IMR-90 (cell line): ENCODE measurements at regions not wholly inside any gene's neighbourhood (a gene's known extent, or its start where the extent isn't known, plus 50 kb on each side); places are given as distances from the start of the nearest gene placed in this dataset.

Experiments used
- ATAC-seq: fragments of 200-7000 bp; cut with Tn5 transposase; 2 replicates; pipeline ENCODE4 v1.9.1; 2020; ENCODE audit warnings: low read depth, mild to moderate bottlenecking, moderate library complexity
- BruUV-seq: library from RNA; stranded (reverse); fragments of 400-500 nt; replicated peaks from 2 replicates; lab custom pipeline; 2021; lab: Mats Ljungman, UMichigan
- CTCF ChIA-PET: fragments of 300-600 bp; formaldehyde crosslinking; extraction: SDS; loops from one replicate; lab custom pipeline; 2021; ENCODE audit warnings: antibody characterized with exemption; lab: Yijun Ruan, JAX
- POLR2A ChIA-PET: fragments of 300-600 bp; sonication (Branson Sonifier 250); formaldehyde crosslinking; loops from one replicate; lab custom pipeline; 2022; ENCODE audit warnings: antibody characterized with exemption; ENCODE audit not compliant: unreplicated experiment; lab: Charles Lee
- DNase-seq: peaks from one replicate; pipeline ENCODE4 v3.0.0; 2013
- H2AFZ ChIP-seq: replicated peaks from 2 replicates; pipeline ENCODE3; 2013; ENCODE audit warnings: low read length, mild to moderate bottlenecking; ENCODE audit not compliant: poor library complexity
- H2AK5ac ChIP-seq: 2 replicates; pipeline ENCODE4 v1.6.1; 2013; ENCODE audit warnings: low read depth, low read length, inconsistent platforms
- H2AK9ac ChIP-seq: replicated peaks from 2 replicates; pipeline ENCODE3; 2013; ENCODE audit warnings: mild to moderate bottlenecking, low read depth, low read length, moderate library complexity; ENCODE audit not compliant: poor library complexity
- H2BK120ac ChIP-seq: 2 replicates; pipeline ENCODE4 v1.6.1; 2013; ENCODE audit warnings: low read depth, low read length, inconsistent platforms
- H2BK15ac ChIP-seq: 3 replicates; pipeline ENCODE4 v1.6.1; 2013; ENCODE audit warnings: low read depth, low read length, inconsistent platforms
- H2BK20ac ChIP-seq: 2 replicates; pipeline ENCODE4 v1.6.1; 2013; ENCODE audit warnings: low read depth, mild to moderate bottlenecking, inconsistent platforms, low read length, moderate library complexity
- H2BK5ac ChIP-seq: 2 replicates; pipeline ENCODE4 v1.6.1; 2013; ENCODE audit warnings: mild to moderate bottlenecking, low read depth, low read length, inconsistent platforms; ENCODE audit not compliant: poor library complexity, severe bottlenecking
- H3K14ac ChIP-seq: replicated peaks from 2 replicates; pipeline ENCODE4 v1.6.1; 2013; ENCODE audit warnings: low read depth, low read length, inconsistent platforms
- H3K18ac ChIP-seq: 2 replicates; pipeline ENCODE4 v1.6.1; 2013; ENCODE audit warnings: low read depth, low read length, control low read depth
- H3K23ac ChIP-seq: 2 replicates; pipeline ENCODE4 v1.6.1; 2013; ENCODE audit warnings: low read depth, low read length, inconsistent platforms
- H3K27ac ChIP-seq: 2 replicates; pipeline ENCODE4 v1.5.1; 2013; ENCODE audit warnings: mild to moderate bottlenecking, control low read depth, low read length; ENCODE audit not compliant: insufficient read depth
- H3K27me3 ChIP-seq: 2 replicates; pipeline ENCODE4 v1.6.1; 2013; ENCODE audit warnings: low read length; ENCODE audit not compliant: control insufficient read depth, insufficient read depth
- H3K36me3 ChIP-seq: 2 replicates; pipeline ENCODE4 v1.6.1; 2013; ENCODE audit warnings: low read length, mixed read lengths; ENCODE audit not compliant: control insufficient read depth, insufficient read depth
- H3K4ac ChIP-seq: 2 replicates; pipeline ENCODE4 v1.6.1; 2013; ENCODE audit warnings: low read depth, low read length, inconsistent platforms
- H3K4me1 ChIP-seq: 2 replicates; pipeline ENCODE4 v1.6.1; 2013; ENCODE audit warnings: low read length, mixed read lengths; ENCODE audit not compliant: control insufficient read depth, insufficient read depth
- H3K4me2 ChIP-seq: 2 replicates; pipeline ENCODE4 v1.6.1; 2013; ENCODE audit warnings: low read depth, mild to moderate bottlenecking, control low read depth, low read length, moderate library complexity
- H3K4me3 ChIP-seq: 2 replicates; pipeline ENCODE4 v1.5.1; 2013; ENCODE audit warnings: low read depth, mild to moderate bottlenecking, control low read depth, low read length, moderate library complexity; ENCODE audit not compliant: insufficient read depth
- H3K56ac ChIP-seq: 2 replicates; pipeline ENCODE4 v1.6.1; 2013; ENCODE audit warnings: low read length, inconsistent platforms; ENCODE audit not compliant: insufficient read depth; ENCODE audit errors: extremely low read depth
- H3K79me1 ChIP-seq, 2 experiments: 2 replicates each; pipeline ENCODE4 v1.6.1; 2013; ENCODE audit warnings: low read length in 2 of 2, inconsistent platforms in 1 of 2, low read depth in 1 of 2
- H3K9ac ChIP-seq: 2 replicates; pipeline ENCODE4 v1.6.1; 2013; ENCODE audit warnings: low read depth, low read length, control low read depth
- H3K9me1 ChIP-seq: 2 replicates; pipeline ENCODE4 v1.6.1; 2013; ENCODE audit warnings: low read length, inconsistent platforms; ENCODE audit not compliant: insufficient read depth
- H3K9me3 ChIP-seq: 2 replicates; pipeline ENCODE4 v1.6.1; 2013; ENCODE audit warnings: low read length; ENCODE audit not compliant: control insufficient read depth, insufficient read depth
- H4K20me1 ChIP-seq: 2 replicates; pipeline ENCODE4 v1.6.1; 2013; ENCODE audit warnings: low read length, inconsistent platforms; ENCODE audit not compliant: insufficient read depth
- H4K5ac ChIP-seq: 2 replicates; pipeline ENCODE4 v1.6.1; 2013; ENCODE audit warnings: mild to moderate bottlenecking, low read depth, low read length, control low read depth
- H4K8ac ChIP-seq, 2 experiments: 2 replicates each; pipeline ENCODE4 v1.6.1; 2013; ENCODE audit warnings: low read depth in 2 of 2, low read length in 2 of 2, control low read depth in 1 of 2, inconsistent platforms in 1 of 2
- H4K91ac ChIP-seq: 2 replicates; pipeline ENCODE4 v1.6.1; 2013; ENCODE audit warnings: low read depth, low read length, inconsistent platforms; ENCODE audit not compliant: insufficient read depth
- MAFK ChIP-seq: IDR thresholded peaks from 2 replicates; pipeline ENCODE4 v1.6.1; 2012; ENCODE audit warnings: low read depth, low read length, improper control_type of control experiment
- MAZ ChIP-seq: IDR thresholded peaks from 2 replicates; pipeline ENCODE4 v1.6.1; 2012; ENCODE audit warnings: low read depth, mild to moderate bottlenecking, low read length, improper control_type of control experiment, moderate library complexity, borderline replicate concordance
- WGBS, 2 experiments: methylation state at CpG; one replicate each; pipeline versions ENCODE4 v1.1.5 to v1.1.7; 2013; ENCODE audit warnings: missing lambda C conversion rate in 2 of 2; ENCODE audit not compliant: insufficient read length in 1 of 2; ENCODE audit errors: extremely low coverage in 2 of 2; 5-methylcytosine and 5-hydroxymethylcytosine counted together
- dilution Hi-C: fragments of 300-500 bp; cut with HindIII; formaldehyde crosslinking; loops from one replicate; pipeline ENCODE4 v1.14.3; 2018; ENCODE audit warnings: low sequenced_read_pairs; ENCODE audit not compliant: unreplicated experiment
- in situ Hi-C: fragments of 300-500 bp; cut with MboI; formaldehyde crosslinking; loops from 3 replicates; pipeline ENCODE4 v1.14.3; 2019; ENCODE audit warnings: low sequenced_read_pairs, inconsistent platforms, mixed read lengths
- intact Hi-C: fragments of 100-400 bp; cut with micrococcal nuclease; formaldehyde crosslinking; loops from 2 replicates; pipeline ENCODE4 v1.10.0; 2022

DNA sequence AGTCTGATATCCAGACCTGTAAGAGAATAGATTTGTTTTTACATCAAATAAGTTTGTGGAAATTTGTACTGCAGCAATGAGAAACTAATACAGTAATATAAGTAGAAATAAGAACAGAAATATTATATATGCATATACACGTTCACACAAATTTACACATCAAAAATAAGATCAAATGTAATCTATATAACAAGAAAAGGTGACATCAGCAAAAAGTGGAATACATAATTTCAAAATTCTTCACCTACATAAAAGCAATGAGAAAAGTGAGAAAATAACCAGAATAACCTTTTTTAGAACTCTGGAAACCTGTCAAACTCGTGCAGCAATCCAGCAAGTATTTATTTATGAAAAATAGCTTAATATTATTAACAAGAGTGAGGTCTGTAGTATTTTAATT is 1124.6 kb upstream of the ATXN7L3B start:
- no peak overlapping the region for H3K4me3 ChIP-seq
- no peaks in the 10 kb centered on the region for H3K36me3 ChIP-seq
- H3K14ac ChIP-seq, result no peak overlapping the region
- H2BK15ac ChIP-seq, result no peak overlapping the region
- H3K9me3 ChIP-seq, result peaks cover 3% of the 10 kb centered on the region
- no peak for DNase-seq
- ATAC-seq, result no peak
- H3K56ac ChIP-seq, result no peak overlapping the region
- no peaks in the 10 kb centered on the region for H3K9me1 ChIP-seq
- H3K27ac ChIP-seq, result no peak overlapping the region
- H4K91ac ChIP-seq, result no peak overlapping the region
- no peak overlapping the region for H3K4ac ChIP-seq
- H2BK120ac ChIP-seq, result no peak overlapping the region
- intact Hi-C loops, result no loop called here
- no peak for TF ChIP-seq MAZ
- TF ChIP-seq MAFK, result peak; percentile 47
- ChIA-PET POLR2A (no interaction called here), CTCF (no interaction called here)
- H2BK5ac ChIP-seq, result no peak overlapping the region
- no peaks in the 10 kb centered on the region for H3K27me3 ChIP-seq
- no peak overlapping the region for H3K4me2 ChIP-seq
- no peak overlapping the region for H2AK5ac ChIP-seq
- no peak overlapping the region for H3K18ac ChIP-seq
- WGBS, 2 experiments, result no CpG with 5 or more reads among the region's 2 CpGs
- no peak overlapping the region for H2AFZ ChIP-seq
- no peaks in the 10 kb centered on the region for H3K79me1 ChIP-seq
- no peak overlapping the region for H3K23ac ChIP-seq
- no peak overlapping the region for H4K5ac ChIP-seq
- no peaks in the 10 kb centered on the region for H4K20me1 ChIP-seq
- dilution Hi-C loops, result no loop called here
- no peak overlapping the region for H2AK9ac ChIP-seq
- in situ Hi-C loops, result no loop called here
- H3K9ac ChIP-seq, result no peak overlapping the region
- H3K4me1 ChIP-seq, result no peaks in the 10 kb centered on the region
- H4K8ac ChIP-seq, result no peak overlapping the region
- no peak overlapping the region for H2BK20ac ChIP-seq
- BruUV-seq, result no TSS peak
